Dedifferentiated amniotic fluid mesenchymal stem cell (primary cell): ENCODE measurements at regions not wholly inside any gene's neighbourhood (a gene's known extent, or its start where the extent isn't known, plus 50 kb on each side); places are given as distances from the start of the nearest gene placed in this dataset.

Experiments
- DNase-seq: peaks from one replicate; pipeline ENCODE4 v3.0.0-alpha.2; 2016; ENCODE audit errors: extremely low spot score

GRCh38 chr1:238129677-238130076 is 239.0 kb upstream of the ZP4 start:
- DNase-seq, result no peak

GRCh38 chr1:238123201-238123600 is 232.5 kb upstream of the ZP4 start:
- DNase-seq, result no peak

- no peak for DNase-seq
These were observed 229.1 kb upstream of the ZP4 start for GRCh38 chr1:238119861-238120260.

- no peak for DNase-seq
These were observed 228.3 kb upstream of the ZP4 start for GRCh38 chr1:238119060-238119459.

GRCh38 chr1:238115852-238116251 is 225.1 kb upstream of the ZP4 start:
- DNase-seq, result no peak

- DNase-seq, result no peak
These were observed 222.4 kb upstream of the ZP4 start for GRCh38 chr1:238112952-238113621.

- DNase-seq, result no peak
These were observed 220.8 kb upstream of the ZP4 start for GRCh38 chr1:238111516-238111915.

- no peak for DNase-seq
These were observed 220.4 kb upstream of the ZP4 start for GRCh38 chr1:238111081-238111480.

GRCh38 chr1:238108417-238108816 is 217.7 kb upstream of the ZP4 start:
- no peak for DNase-seq

GRCh38 chr1:238107322-238107721 is 216.6 kb upstream of the ZP4 start:
- DNase-seq, result no peak

- no peak for DNase-seq
These were observed 214.0 kb upstream of the ZP4 start for GRCh38 chr1:238104752-238105151.

GRCh38 chr1:238101923-238102322 is 211.2 kb upstream of the ZP4 start:
- DNase-seq, result no peak

- no peak for DNase-seq
These were observed 209.1 kb upstream of the ZP4 start for GRCh38 chr1:238099871-238100270.

- no peak for DNase-seq
These were observed 198.9 kb upstream of the ZP4 start for GRCh38 chr1:238089615-238090014.

- DNase-seq, result no peak
These were observed 198.0 kb upstream of the ZP4 start for GRCh38 chr1:238088560-238089290.

- DNase-seq, result no peak
These were observed 183.3 kb upstream of the ZP4 start for GRCh38 chr1:238073991-238074390.

GRCh38 chr1:238071061-238071460 is 180.3 kb upstream of the ZP4 start:
- no peak for DNase-seq

- no peak for DNase-seq
These were observed 172.7 kb upstream of the ZP4 start for GRCh38 chr1:238063454-238063853.

GRCh38 chr1:238061967-238062613 is 171.4 kb upstream of the ZP4 start:
- DNase-seq, result no peak

GRCh38 chr1:238060061-238060460 is 169.3 kb upstream of the ZP4 start:
- DNase-seq, result no peak

- DNase-seq, result no peak
These were observed 162.0 kb upstream of the ZP4 start for GRCh38 chr1:238052496-238053266.

- no peak for DNase-seq
These were observed 138.4 kb upstream of the ZP4 start for GRCh38 chr1:238029126-238029525.
